Endodermal cell (in vitro differentiated cells): ENCODE measurements at regions not wholly inside any gene's neighbourhood (a gene's known extent, or its start where the extent isn't known, plus 50 kb on each side); places are given as distances from the start of the nearest gene placed in this dataset.
A peak's percentile ranks its signal among the peaks of the same experiment; 100 is the strongest.

Experiments
- DNase-seq: peaks from one replicate; pipeline ENCODE4 v3.0.0-alpha.2; 2017
- H3K27ac ChIP-seq: 2 replicates; pipeline ENCODE4 v1.5.1; 2013; ENCODE audit warnings: mild to moderate bottlenecking, low read depth, low read length, moderate library complexity
- H3K27me3 ChIP-seq: 2 replicates; pipeline ENCODE4 v1.6.1; 2013; ENCODE audit warnings: mild to moderate bottlenecking, low read length, moderate library complexity; ENCODE audit not compliant: insufficient read depth, control insufficient read depth, poor library complexity, severe bottlenecking
- H3K36me3 ChIP-seq: 2 replicates; pipeline ENCODE4 v1.7.0; 2013; ENCODE audit warnings: mild to moderate bottlenecking, low read length, moderate library complexity; ENCODE audit not compliant: control insufficient read depth, insufficient read depth
- H3K4me1 ChIP-seq: one replicate; pipeline ENCODE4 v1.7.0; 2013; ENCODE audit warnings: low read length; ENCODE audit not compliant: control insufficient read depth, insufficient read depth
- H3K4me3 ChIP-seq: 2 replicates; pipeline ENCODE4 v1.5.1; 2013; ENCODE audit warnings: mild to moderate bottlenecking, low read length, moderate library complexity
- H3K9ac ChIP-seq: 2 replicates; pipeline ENCODE4 v1.6.1; 2013; ENCODE audit warnings: mild to moderate bottlenecking, low read length, moderate library complexity; ENCODE audit not compliant: poor library complexity, severe bottlenecking; ENCODE audit errors: extremely low read depth
- H3K9me3 ChIP-seq: 2 replicates; pipeline ENCODE4 v1.6.1; 2013; ENCODE audit warnings: mild to moderate bottlenecking, low read length, moderate library complexity; ENCODE audit not compliant: control insufficient read depth
- H3K27ac Mint-ChIP-seq: 2 replicates; pipeline ENCODE4 v1.8.0; 2020; ENCODE audit warnings: mixed read lengths
- H3K27me3 Mint-ChIP-seq: 2 replicates; pipeline ENCODE4 v1.8.0; 2021; ENCODE audit warnings: mild to moderate bottlenecking, mixed read lengths; ENCODE audit not compliant: insufficient read depth
- H3K36me3 Mint-ChIP-seq: 2 replicates; pipeline ENCODE4 v1.8.0; 2020; ENCODE audit warnings: low read depth, mixed read lengths
- H3K4me1 Mint-ChIP-seq: 2 replicates; pipeline ENCODE4 v1.8.0; 2020; ENCODE audit warnings: mixed read lengths
- H3K4me3 Mint-ChIP-seq: 2 replicates; pipeline ENCODE4 v1.8.0; 2020; ENCODE audit warnings: mild to moderate bottlenecking, moderate library complexity, mixed read lengths
- H3K9me3 Mint-ChIP-seq: 2 replicates; pipeline ENCODE4 v1.8.0; 2020; ENCODE audit warnings: mild to moderate bottlenecking, mixed read lengths
- CTCF ChIP-seq: fragments of 200-600 bp; sonication (generic); conservative IDR thresholded peaks from 2 replicates; pipeline ENCODE4 v1.5.0; 2021; ENCODE audit warnings: antibody characterized with exemption, mild to moderate bottlenecking
- WGBS, 2 experiments: methylation state at CpG; one replicate each; pipeline versions ENCODE4 v1.1.5 to v1.1.7; 2013; ENCODE audit warnings: missing lambda C conversion rate in 2 of 2, mixed read lengths in 1 of 2; ENCODE audit not compliant: insufficient coverage in 1 of 2, insufficient read length in 1 of 2; 5-methylcytosine and 5-hydroxymethylcytosine counted together

- Histone ChIP-seq H3K9ac (no peak overlapping the region), H3K27me3 (no peaks in the 10 kb centered on the region), H3K4me1 (no peaks in the 10 kb centered on the region), H3K4me3 (no peak overlapping the region), H3K36me3 (no peaks in the 10 kb centered on the region), H3K27ac (no peak overlapping the region), H3K9me3 (no peaks in the 10 kb centered on the region)
- Mint-ChIP-seq H3K36me3 (no peaks in the 10 kb centered on the region), H3K27me3 (no peaks in the 10 kb centered on the region), H3K9me3 (no peaks in the 10 kb centered on the region), H3K4me1 (no peaks in the 10 kb centered on the region), H3K27ac (no peak overlapping the region), H3K4me3 (no peak overlapping the region)
- TF ChIP-seq CTCF = no peak
- 99% methylated on average over 3 of the region's 3 CpGs; no CpG with 5 or more reads in 1 of the 2 experiments for WGBS, 2 experiments
- no peak for DNase-seq
Measured at GRCh38 chr2:181370126-181370525, 87.1 kb upstream of the ITGA4 start.

GRCh38 chr2:181371195-181371594, 86.0 kb upstream of the ITGA4 start:
- Histone ChIP-seq H3K9ac (no peak overlapping the region), H3K27me3 (no peaks in the 10 kb centered on the region), H3K9me3 (no peaks in the 10 kb centered on the region), H3K4me3 (no peak overlapping the region), H3K27ac (peak overlapping the region; percentile 67), H3K36me3 (no peaks in the 10 kb centered on the region), H3K4me1 (no peaks in the 10 kb centered on the region)
- Mint-ChIP-seq H3K9me3 (no peaks in the 10 kb centered on the region), H3K4me1 (no peaks in the 10 kb centered on the region), H3K4me3 (no peak overlapping the region), H3K27ac (no peak overlapping the region), H3K36me3 (no peaks in the 10 kb centered on the region), H3K27me3 (no peaks in the 10 kb centered on the region)
- no peak for TF ChIP-seq CTCF
- no peak for DNase-seq
- 83 to 88% methylated on average over 1 to 2 of the region's 2 CpGs for WGBS, 2 experiments

- no peaks in the 10 kb centered on the region for H3K27me3 Mint-ChIP-seq
- no peak overlapping the region for H3K27ac Mint-ChIP-seq
- Histone ChIP-seq H3K27me3 (no peaks in the 10 kb centered on the region), H3K9ac (no peak overlapping the region), H3K27ac (peak overlapping the region; percentile 67), H3K9me3 (no peaks in the 10 kb centered on the region), H3K36me3 (no peaks in the 10 kb centered on the region), H3K4me1 (no peaks in the 10 kb centered on the region), H3K4me3 (no peak overlapping the region)
- H3K36me3 Mint-ChIP-seq = no peaks in the 10 kb centered on the region
- 68 to 92% methylated on average over 2 of the region's 2 CpGs for WGBS, 2 experiments
- no peak for TF ChIP-seq CTCF
- no peak for DNase-seq
- H3K4me1 Mint-ChIP-seq = no peaks in the 10 kb centered on the region
- no peak overlapping the region for H3K4me3 Mint-ChIP-seq
- H3K9me3 Mint-ChIP-seq = no peaks in the 10 kb centered on the region
Measured at GRCh38 chr2:181371782-181372645, 85.2 kb upstream of the ITGA4 start.
